ENCODE measurements at regions not wholly inside any gene's neighbourhood (a gene's known extent, or its start where the extent isn't known, plus 50 kb on each side); places are given as distances from the start of the nearest gene placed in this dataset.

- Histone ChIP-seq H3K27ac (peak overlapping the region; percentile 91 to 98), H3K9me3 (no peaks in the 10 kb centered on the region), H3K27me3 (no peaks in the 10 kb centered on the region), H3K36me3 (no peaks in the 10 kb centered on the region), H3K4me3 (peak overlapping the region; percentile 69 to 72), H3K4me1 (peaks cover 3 to 41% of the 10 kb centered on the region in 2 donors)
- TF ChIP-seq, protein P1, sequence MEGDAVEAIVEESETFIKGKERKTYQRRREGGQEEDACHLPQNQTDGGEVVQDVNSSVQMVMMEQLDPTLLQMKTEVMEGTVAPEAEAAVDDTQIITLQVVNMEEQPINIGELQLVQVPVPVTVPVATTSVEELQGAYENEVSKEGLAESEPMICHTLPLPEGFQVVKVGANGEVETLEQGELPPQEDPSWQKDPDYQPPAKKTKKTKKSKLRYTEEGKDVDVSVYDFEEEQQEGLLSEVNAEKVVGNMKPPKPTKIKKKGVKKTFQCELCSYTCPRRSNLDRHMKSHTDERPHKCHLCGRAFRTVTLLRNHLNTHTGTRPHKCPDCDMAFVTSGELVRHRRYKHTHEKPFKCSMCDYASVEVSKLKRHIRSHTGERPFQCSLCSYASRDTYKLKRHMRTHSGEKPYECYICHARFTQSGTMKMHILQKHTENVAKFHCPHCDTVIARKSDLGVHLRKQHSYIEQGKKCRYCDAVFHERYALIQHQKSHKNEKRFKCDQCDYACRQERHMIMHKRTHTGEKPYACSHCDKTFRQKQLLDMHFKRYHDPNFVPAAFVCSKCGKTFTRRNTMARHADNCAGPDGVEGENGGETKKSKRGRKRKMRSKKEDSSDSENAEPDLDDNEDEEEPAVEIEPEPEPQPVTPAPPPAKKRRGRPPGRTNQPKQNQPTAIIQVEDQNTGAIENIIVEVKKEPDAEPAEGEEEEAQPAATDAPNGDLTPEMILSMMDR (IDR thresholded peaks at IDR 0.05), result no peak
- DNase-seq (ENCODE audit: low spot score in 2 of 2), result no peak
- intact Hi-C loops (cut with DNase I), result loop anchor here (2.0 to 10.0 kb wide), 2 partner anchors 221 to 647 kb away; no protein-coding TSS in a partner anchor
Measured at GRCh38 chr15:92807971-92808571, 92.1 kb upstream of the CHD2 start.

DNA sequence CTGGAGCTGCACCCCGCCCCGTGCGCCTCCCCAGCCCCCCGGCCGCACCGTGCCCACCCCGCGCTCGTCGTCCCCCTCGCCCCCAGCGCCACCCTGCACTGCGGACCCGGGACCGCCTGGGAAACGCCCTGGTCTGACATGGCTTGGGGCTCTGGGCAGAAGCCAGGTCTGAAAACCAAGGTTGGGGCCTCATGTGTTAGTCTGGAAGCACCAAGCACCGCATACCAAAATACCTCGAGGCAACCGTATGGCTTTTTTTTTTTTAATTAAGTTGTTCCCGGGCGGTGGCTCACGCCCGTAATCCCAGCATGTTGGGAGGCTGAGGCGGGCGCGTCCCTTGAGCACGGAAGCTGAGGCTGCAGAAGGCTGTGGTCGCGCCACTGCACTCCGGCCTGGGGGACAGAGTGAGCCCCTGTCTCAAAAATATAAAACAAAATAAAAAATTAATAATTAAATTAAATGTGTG, 91.5 kb upstream of the CHD2 start:
- intact Hi-C loops (cut with DNase I), result loop anchor here (1.0 to 10.0 kb wide), 5 partner anchors 74 to 646 kb away; no protein-coding TSS in a partner anchor
- Histone ChIP-seq H3K27ac (peak overlapping the region; percentile 91 to 98), H3K4me1 (peaks cover 3 to 36% of the 10 kb centered on the region in 2 donors), H3K9me3 (no peaks in the 10 kb centered on the region), H3K4me3 (peak overlapping the region; percentile 69 to 72), H3K27me3 (no peaks in the 10 kb centered on the region), H3K36me3 (no peaks in the 10 kb centered on the region)
- DNase-seq (ENCODE audit: low spot score in 2 of 2), result no peak
- TF ChIP-seq, protein P1 (IDR thresholded peaks at IDR 0.05), result no peak

DNA sequence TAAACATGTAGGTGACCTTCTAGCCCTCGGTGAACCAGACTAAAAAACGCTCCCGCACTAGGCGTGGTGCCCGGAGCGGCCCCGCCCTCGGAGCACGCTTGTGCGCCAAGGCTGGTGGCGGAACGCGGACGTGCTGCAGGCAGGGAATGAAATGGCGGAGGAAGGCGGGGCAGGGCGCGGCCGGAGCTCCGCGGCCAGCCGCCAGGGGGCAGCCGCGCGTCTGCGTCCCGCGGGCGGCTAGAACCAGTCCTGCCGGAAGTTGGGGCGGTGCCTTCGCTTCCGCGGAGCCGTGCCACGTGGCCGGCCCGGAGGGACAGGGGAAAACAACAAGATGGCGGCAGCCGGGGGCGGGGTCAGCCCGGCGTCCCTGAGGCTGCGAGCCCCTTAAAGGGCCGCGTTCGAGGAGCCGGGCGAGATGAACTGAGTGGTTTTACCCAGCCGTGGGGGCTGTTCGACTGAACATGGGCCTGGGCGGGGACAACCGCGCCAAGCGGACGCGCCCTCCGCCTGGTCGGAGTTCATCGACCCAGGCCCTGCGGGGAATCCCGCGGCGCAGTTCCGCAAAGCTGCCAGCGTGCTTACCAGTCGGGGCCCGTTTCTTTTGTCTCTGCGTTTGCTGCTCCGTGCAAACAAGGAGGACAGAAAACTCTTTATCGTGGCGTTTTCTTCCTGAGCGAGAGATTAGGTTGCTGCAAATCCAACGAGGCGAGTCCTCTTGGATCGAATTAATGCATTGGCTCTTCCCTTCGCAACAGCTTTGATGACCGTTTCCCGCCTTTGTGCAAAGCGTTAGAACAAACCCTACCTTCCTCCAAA, 90.9 kb upstream of the CHD2 start:
- intact Hi-C loops (cut with DNase I), result loop anchor here (1.0 to 10.0 kb wide), 5 partner anchors 73 to 646 kb away; no protein-coding TSS in a partner anchor
- no peaks in the 10 kb centered on the region for H3K9me3 ChIP-seq
- TF ChIP-seq, protein P1 (IDR thresholded peaks at IDR 0.05), result peak; percentile 85 to 100 (median 89)
- H3K4me1 ChIP-seq, result peaks cover 3 to 34% of the 10 kb centered on the region in 2 donors
- peak; percentile 94 to 99 for DNase-seq (ENCODE audit: low spot score in 2 of 2)
- peak overlapping the region; percentile 69 to 72 for H3K4me3 ChIP-seq
- H3K36me3 ChIP-seq, result no peaks in the 10 kb centered on the region
- no peaks in the 10 kb centered on the region for H3K27me3 ChIP-seq
- peak overlapping the region; percentile 91 to 98 for H3K27ac ChIP-seq

GRCh38 chr15:92809880-92810361, 90.2 kb upstream of the CHD2 start:
- H3K4me3 ChIP-seq, result peak overlapping the region; percentile 69 to 72
- peaks cover 3 to 28% of the 10 kb centered on the region in 2 donors for H3K4me1 ChIP-seq
- no peaks in the 10 kb centered on the region for H3K27me3 ChIP-seq
- H3K36me3 ChIP-seq, result no peaks in the 10 kb centered on the region
- TF ChIP-seq, protein P1 (IDR thresholded peaks at IDR 0.05), result no peak
- H3K27ac ChIP-seq, result peak overlapping the region; percentile 91 to 98
- no peaks in the 10 kb centered on the region for H3K9me3 ChIP-seq
- intact Hi-C loops (cut with DNase I), result loop anchor here (1.0 to 10.0 kb wide), 6 partner anchors 21 to 645 kb away; no protein-coding TSS in a partner anchor
- DNase-seq (ENCODE audit: low spot score in 2 of 2), result peak in 1 of 2 donors; percentile 71

GRCh38 chr15:92810418-92811138, 89.5 kb upstream of the CHD2 start:
- Histone ChIP-seq H3K27me3 (no peaks in the 10 kb centered on the region), H3K9me3 (no peaks in the 10 kb centered on the region), H3K4me1 (peaks cover 3 to 22% of the 10 kb centered on the region in 2 donors), H3K4me3 (peak overlapping the region; percentile 69 to 72), H3K27ac (peak overlapping the region; percentile 91 to 98), H3K36me3 (no peaks in the 10 kb centered on the region)
- peak in 1 of 2 donors; percentile 86 for DNase-seq (ENCODE audit: low spot score in 2 of 2)
- TF ChIP-seq, protein P1 (IDR thresholded peaks at IDR 0.05), result no peak
- intact Hi-C loops (cut with DNase I), result loop anchor here (1.0 kb wide), 1 partner anchor 21 kb away; no protein-coding TSS in a partner anchor

Measured in ascending aorta (tissue), 2 donors.